Pons (tissue), 1 donor: ENCODE measurements at regions not wholly inside any gene's neighbourhood (a gene's known extent, or its start where the extent isn't known, plus 50 kb on each side); places are given as distances from the start of the nearest gene placed in this dataset.
A peak's percentile ranks its signal among the peaks of the same experiment; 100 is the strongest.

ENCODE experiments used
- DNase-seq: peaks from one replicate; pipeline ENCODE4 v3.0.0-alpha.2; 2016; ENCODE audit warnings: low spot score

- no peak for DNase-seq
Observed at GRCh38 chr2:45337481-45337880, 273.6 kb downstream of the SRBD1 start.

- no peak for DNase-seq
Observed at GRCh38 chr2:45334205-45334604, 276.9 kb downstream of the SRBD1 start.

GRCh38 chr2:45332567-45332966, 278.5 kb downstream of the SRBD1 start:
- DNase-seq: no peak

- DNase-seq: peak; percentile 3
Observed at GRCh38 chr2:45332094-45332493, 279.0 kb downstream of the SRBD1 start.

GRCh38 chr2:45331410-45331786, 279.7 kb downstream of the SRBD1 start:
- no peak for DNase-seq

GRCh38 chr2:45330637-45331409, 280.2 kb downstream of the SRBD1 start:
- DNase-seq: no peak

GRCh38 chr2:45330108-45330507, 281.0 kb downstream of the SRBD1 start:
- no peak for DNase-seq

- no peak for DNase-seq
Observed at GRCh38 chr2:45329045-45329677, 281.9 kb downstream of the SRBD1 start.

- no peak for DNase-seq
Observed at GRCh38 chr2:45328264-45328870, 282.7 kb downstream of the SRBD1 start.

- no peak for DNase-seq
Observed at GRCh38 chr2:45323344-45323743, 287.7 kb downstream of the SRBD1 start.

GRCh38 chr2:45320956-45321355, 290.1 kb downstream of the SRBD1 start:
- no peak for DNase-seq

- no peak for DNase-seq
Observed at GRCh38 chr2:45319683-45320455, 291.2 kb downstream of the SRBD1 start.

GRCh38 chr2:45318686-45319085, 292.4 kb downstream of the SRBD1 start:
- no peak for DNase-seq

- no peak for DNase-seq
Observed at GRCh38 chr2:45316576-45317338, 294.3 kb downstream of the SRBD1 start.

- DNase-seq: no peak
Observed at GRCh38 chr2:45315861-45316260, 295.2 kb downstream of the SRBD1 start.

GRCh38 chr2:45312275-45312674, 298.8 kb downstream of the SRBD1 start:
- no peak for DNase-seq

- DNase-seq: no peak
Observed at GRCh38 chr2:45311559-45311958, 299.5 kb downstream of the SRBD1 start.

- no peak for DNase-seq
Observed at GRCh38 chr2:45307147-45307546, 297.9 kb upstream of the SIX2 start.

- no peak for DNase-seq
Observed at GRCh38 chr2:45305599-45305998, 296.3 kb upstream of the SIX2 start.

- no peak for DNase-seq
Observed at GRCh38 chr2:45303417-45304202, 294.4 kb upstream of the SIX2 start.
